ENCODE measurements at regions not wholly inside any gene's neighbourhood (a gene's known extent, or its start where the extent isn't known, plus 50 kb on each side); places are given as distances from the start of the nearest gene placed in this dataset.

- no peaks in the 10 kb centered on the region for H3K9me1 ChIP-seq (ENCODE audit: insufficient read depth, low read length)
- CTCF ChIA-PET = no interaction called here
- in situ Hi-C loops (cut with MboI; ENCODE audit: low sequenced_read_pairs) (no loop called here), intact Hi-C loops (cut with micrococcal nuclease) (no loop called here), dilution Hi-C loops (cut with HindIII; ENCODE audit: low sequenced_read_pairs, unreplicated experiment) (no loop called here)
- 68% methylated on average over 13 of the region's 23 CpGs; no CpG with 5 or more reads in 1 of the 2 experiments for WGBS, 2 experiments (ENCODE audit: extremely low coverage in 2 of 2, insufficient read length in 1 of 2)
- TF ChIP-seq CEBPB (IDR thresholded peaks at IDR 0.05; ENCODE audit: low read depth, low read length) (no peak), RCOR1 (IDR thresholded peaks at IDR 0.05; ENCODE audit: insufficient replicate concordance, low read length) (no peak), MAFK (IDR thresholded peaks at IDR 0.05; ENCODE audit: low read depth, low read length) (no peak), CHD1 (IDR thresholded peaks at IDR 0.05; ENCODE audit: low read depth, low read length) (no peak), CTCF (conservative IDR thresholded peaks at IDR 0.05; ENCODE audit: low read depth, low read length) (no peak), SMC3 (IDR thresholded peaks at IDR 0.05; ENCODE audit: low read depth, low read length) (no peak), MAZ (IDR thresholded peaks at IDR 0.05; ENCODE audit: borderline replicate concordance, low read depth, low read length) (no peak), POLR2A (IDR thresholded peaks at IDR 0.05; ENCODE audit: low read depth, low read length) (no peak), MXI1 (IDR thresholded peaks at IDR 0.05; ENCODE audit: borderline replicate concordance, low read depth, low read length) (no peak)
- TF ChIP-seq, protein P1, sequence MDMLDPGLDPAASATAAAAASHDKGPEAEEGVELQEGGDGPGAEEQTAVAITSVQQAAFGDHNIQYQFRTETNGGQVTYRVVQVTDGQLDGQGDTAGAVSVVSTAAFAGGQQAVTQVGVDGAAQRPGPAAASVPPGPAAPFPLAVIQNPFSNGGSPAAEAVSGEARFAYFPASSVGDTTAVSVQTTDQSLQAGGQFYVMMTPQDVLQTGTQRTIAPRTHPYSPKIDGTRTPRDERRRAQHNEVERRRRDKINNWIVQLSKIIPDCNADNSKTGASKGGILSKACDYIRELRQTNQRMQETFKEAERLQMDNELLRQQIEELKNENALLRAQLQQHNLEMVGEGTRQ (IDR thresholded peaks at IDR 0.05; ENCODE audit: low read depth, low read length) = no peak
- no peak overlapping the region for H2BK120ac ChIP-seq (ENCODE audit: low read depth, low read length)
- no peak overlapping the region for H4K91ac ChIP-seq (ENCODE audit: insufficient read depth, low read depth, low read length)
- no peaks in the 10 kb centered on the region for H4K20me1 ChIP-seq (ENCODE audit: insufficient read depth, low read length)
- no TSS peak for BruUV-seq (replicated peaks)
- H3K4ac ChIP-seq (ENCODE audit: low read depth, low read length) = no peak overlapping the region
- H2BK15ac ChIP-seq (ENCODE audit: low read depth, low read length) = no peak overlapping the region
- H3K4me2 ChIP-seq (ENCODE audit: low read depth, low read length) = no peak overlapping the region
- POLR2A ChIA-PET (ENCODE audit: unreplicated experiment) = no interaction called here
- no peak overlapping the region for H3K18ac ChIP-seq (ENCODE audit: low read depth, low read length)
- no peaks in the 10 kb centered on the region for H3K36me3 ChIP-seq (ENCODE audit: control insufficient read depth, insufficient read depth, low read length)
- H3K4me3 ChIP-seq (ENCODE audit: insufficient read depth, low read depth, low read length) = no peak overlapping the region
- no peak overlapping the region for H3K23ac ChIP-seq (ENCODE audit: low read depth, low read length)
- no peak overlapping the region for H3K9ac ChIP-seq (ENCODE audit: low read depth, low read length)
- no peak overlapping the region for H2BK5ac ChIP-seq (ENCODE audit: low read depth, low read length, poor library complexity, severe bottlenecking)
- H2AK9ac ChIP-seq (replicated peaks; ENCODE audit: low read depth, low read length, poor library complexity) = no peak overlapping the region
- H2BK20ac ChIP-seq (ENCODE audit: low read depth, low read length) = no peak overlapping the region
- no peaks in the 10 kb centered on the region for H3K79me1 ChIP-seq (ENCODE audit: low read depth in 1 of 2, low read length in 2 of 2)
- no peaks in the 10 kb centered on the region for H3K27me3 ChIP-seq (ENCODE audit: control insufficient read depth, insufficient read depth, low read length)
- H3K56ac ChIP-seq (ENCODE audit: extremely low read depth, insufficient read depth, low read length) = no peak overlapping the region
- DNase-seq (no peak), ATAC-seq (ENCODE audit: low read depth) (no peak)
- H3K9me3 ChIP-seq (ENCODE audit: control insufficient read depth, insufficient read depth, low read length) = peaks cover 55% of the 10 kb centered on the region
- no peak overlapping the region for H4K8ac ChIP-seq (ENCODE audit: low read depth in 2 of 2, low read length in 2 of 2)
- no peak overlapping the region for H2AFZ ChIP-seq (replicated peaks; ENCODE audit: low read length, poor library complexity)
- H2AK5ac ChIP-seq (ENCODE audit: low read depth, low read length) = no peak overlapping the region
- H3K14ac ChIP-seq (replicated peaks; ENCODE audit: low read depth, low read length) = no peak overlapping the region
- no peak overlapping the region for H3K27ac ChIP-seq (ENCODE audit: insufficient read depth, low read length)
- no peak overlapping the region for H4K5ac ChIP-seq (ENCODE audit: low read depth, low read length)
- H3K4me1 ChIP-seq (ENCODE audit: control insufficient read depth, insufficient read depth, low read length) = no peaks in the 10 kb centered on the region
Measured at GRCh38 chr1:4127592-4128140, 227.6 kb upstream of the C1orf174 start.
